ENCODE measurements at regions not wholly inside any gene's neighbourhood (a gene's known extent, or its start where the extent isn't known, plus 50 kb on each side); places are given as distances from the start of the nearest gene placed in this dataset.

GRCh38 chr12:115249671-115250278 is 565.8 kb upstream of the TBX3 start:
- TF ChIP-seq CTCF (IDR thresholded peaks at IDR 0.05; ENCODE audit: low read length): no peak
- no peak for TF ChIP-seq EZH2 (IDR thresholded peaks at IDR 0.05; ENCODE audit: borderline replicate concordance, low read length)

All from OCI-LY1 (cell line).